Heart left ventricle (tissue), 13 donors: ENCODE measurements at regions not wholly inside any gene's neighbourhood (a gene's known extent, or its start where the extent isn't known, plus 50 kb on each side); places are given as distances from the start of the nearest gene placed in this dataset.

Experiments
- POLR2A ChIP-seq, 2 donors: fragments of 450-650 bp; IDR thresholded peaks; one replicate each; pipeline ENCODE4 v1.6.1; 2017; ENCODE audit warnings: antibody characterized with exemption in 2 of 2, mild to moderate bottlenecking in 2 of 2, moderate library complexity in 2 of 2
- TF ChIP-seq, protein P1 (sequence below), 12 donors: fragments of 200-600 bp; sonication (generic) in 4 of 12; IDR thresholded peaks; one replicate each; pipeline versions ENCODE4 v1.5.0 to v1.8.0; 2018 to 2022; ENCODE audit warnings: antibody characterized with exemption in 12 of 12, mild to moderate bottlenecking in 5 of 12
- donor health status: ischemic (EF 13 %, LVEDD 7.1; RV severe dilation, severe dysfunction).
- donor health status: DM: no; HTN: yes; CAD: no.
- donor health status: DM: no; HTN: no; CAD: no.
- donor health status: ischemic (EF 25% LVEDD 6.9; RV normal size, moderate dysfunction).
- donor health status: ischemic (EF 25% LVEDD 5.7; RV mildly dilated, moderate dysfunction).
- donor health status: ischemic (EF 35%, LVEDD 5.7; RV mildly dilated, moderate dysfunction).
- donor health status: nonischemic (EF 11% LVEDD 7.7; RV severe dilation, severe dysfunction).
- donor health status: DM: yes; HTN: yes; CAD: no.
- donor health status: PGD.
- donor health status: ischemic (EF 29% LVEDD 5.4; RV normal size, mild dysfunction).
- donor health status: nonischemic (EF 23%, LVEDD 6.1; RV moderate dilation, normal function).

DNA sequence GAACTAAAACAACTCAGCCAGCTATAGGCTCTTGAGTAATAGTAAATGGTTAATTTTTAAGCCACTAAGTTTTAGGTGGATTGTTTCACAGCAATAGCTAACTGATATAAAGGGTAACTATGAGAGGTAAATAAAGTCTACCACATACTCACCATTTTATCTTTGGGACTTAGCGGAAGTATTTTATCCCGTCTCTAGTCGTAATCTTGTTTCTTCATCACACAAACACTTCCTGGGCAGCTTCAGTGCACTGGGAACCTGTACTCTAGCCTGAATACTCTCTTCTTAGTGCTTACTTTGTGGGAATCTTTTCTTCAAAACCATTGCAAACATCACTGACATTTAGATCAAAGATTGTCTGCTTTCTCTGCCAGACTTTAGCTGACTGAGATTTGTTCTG lies 360.5 kb downstream of the EPHA4 start:
- TF ChIP-seq, protein P1, sequence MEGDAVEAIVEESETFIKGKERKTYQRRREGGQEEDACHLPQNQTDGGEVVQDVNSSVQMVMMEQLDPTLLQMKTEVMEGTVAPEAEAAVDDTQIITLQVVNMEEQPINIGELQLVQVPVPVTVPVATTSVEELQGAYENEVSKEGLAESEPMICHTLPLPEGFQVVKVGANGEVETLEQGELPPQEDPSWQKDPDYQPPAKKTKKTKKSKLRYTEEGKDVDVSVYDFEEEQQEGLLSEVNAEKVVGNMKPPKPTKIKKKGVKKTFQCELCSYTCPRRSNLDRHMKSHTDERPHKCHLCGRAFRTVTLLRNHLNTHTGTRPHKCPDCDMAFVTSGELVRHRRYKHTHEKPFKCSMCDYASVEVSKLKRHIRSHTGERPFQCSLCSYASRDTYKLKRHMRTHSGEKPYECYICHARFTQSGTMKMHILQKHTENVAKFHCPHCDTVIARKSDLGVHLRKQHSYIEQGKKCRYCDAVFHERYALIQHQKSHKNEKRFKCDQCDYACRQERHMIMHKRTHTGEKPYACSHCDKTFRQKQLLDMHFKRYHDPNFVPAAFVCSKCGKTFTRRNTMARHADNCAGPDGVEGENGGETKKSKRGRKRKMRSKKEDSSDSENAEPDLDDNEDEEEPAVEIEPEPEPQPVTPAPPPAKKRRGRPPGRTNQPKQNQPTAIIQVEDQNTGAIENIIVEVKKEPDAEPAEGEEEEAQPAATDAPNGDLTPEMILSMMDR (IDR thresholded peaks at IDR 0.05): no peak
- TF ChIP-seq POLR2A (IDR thresholded peaks at IDR 0.05): no peak
